ENCODE measurements at regions not wholly inside any gene's neighbourhood (a gene's known extent, or its start where the extent isn't known, plus 50 kb on each side); places are given as distances from the start of the nearest gene placed in this dataset.

GRCh38 chr9:129333617-129334104, 155.6 kb upstream of the IER5L start:
- TF ChIP-seq CTCF (IDR thresholded peaks at IDR 0.05 in 4 of 5, conservative IDR thresholded peaks at IDR 0.05 in 1 of 5) (no peak), POLR2A (IDR thresholded peaks at IDR 0.05) (no peak)
